ENCODE measurements at regions not wholly inside any gene's neighbourhood (a gene's known extent, or its start where the extent isn't known, plus 50 kb on each side); places are given as distances from the start of the nearest gene placed in this dataset.

DNA sequence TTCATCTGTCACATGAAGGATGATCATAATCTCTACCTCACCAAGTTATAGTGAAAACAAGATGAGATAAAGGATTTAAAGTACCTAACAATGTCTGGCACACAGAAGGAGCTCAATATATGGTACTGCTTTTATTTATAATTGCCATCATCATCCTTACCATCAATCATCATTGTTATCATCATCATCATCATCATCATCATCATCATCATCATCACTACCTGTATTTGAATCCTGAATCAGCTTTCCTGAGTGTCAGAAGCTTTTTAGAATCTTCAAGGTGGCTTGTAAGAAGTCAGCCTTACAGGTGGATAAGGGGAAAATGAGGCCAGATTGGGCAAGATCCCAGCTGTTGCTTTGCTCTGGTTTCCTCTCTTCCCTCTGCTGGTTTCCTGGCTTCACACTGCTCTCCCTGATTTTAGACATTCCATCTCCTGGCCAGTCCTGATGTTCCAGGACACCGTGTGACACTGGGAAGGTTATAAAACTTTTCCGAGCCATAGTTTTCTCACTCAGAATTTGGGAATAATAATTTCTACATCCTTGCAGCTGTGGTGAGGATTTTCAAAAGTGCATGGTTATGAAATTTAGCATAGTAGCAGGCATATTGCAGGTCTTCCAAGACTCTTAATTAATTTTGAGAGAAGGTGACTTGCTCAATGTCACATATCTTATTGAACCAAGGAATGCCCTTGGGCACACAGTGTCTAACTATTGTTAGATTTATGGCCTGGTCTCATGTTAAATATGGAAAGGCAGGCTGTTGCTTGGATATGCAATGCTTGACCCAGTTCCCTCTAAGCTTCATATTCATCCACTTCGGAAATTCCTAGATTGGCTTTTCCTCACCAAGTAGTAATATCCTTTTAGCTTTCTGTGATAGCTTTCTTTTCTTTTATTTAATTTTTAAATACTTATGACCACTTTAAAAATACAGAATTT lies 160.7 kb downstream of the TMEM38B start:
- DNase-seq (ENCODE audit: insufficient read length, low spot score) (no peak), FAIRE-seq (no peak)
- TF ChIP-seq, protein P1, sequence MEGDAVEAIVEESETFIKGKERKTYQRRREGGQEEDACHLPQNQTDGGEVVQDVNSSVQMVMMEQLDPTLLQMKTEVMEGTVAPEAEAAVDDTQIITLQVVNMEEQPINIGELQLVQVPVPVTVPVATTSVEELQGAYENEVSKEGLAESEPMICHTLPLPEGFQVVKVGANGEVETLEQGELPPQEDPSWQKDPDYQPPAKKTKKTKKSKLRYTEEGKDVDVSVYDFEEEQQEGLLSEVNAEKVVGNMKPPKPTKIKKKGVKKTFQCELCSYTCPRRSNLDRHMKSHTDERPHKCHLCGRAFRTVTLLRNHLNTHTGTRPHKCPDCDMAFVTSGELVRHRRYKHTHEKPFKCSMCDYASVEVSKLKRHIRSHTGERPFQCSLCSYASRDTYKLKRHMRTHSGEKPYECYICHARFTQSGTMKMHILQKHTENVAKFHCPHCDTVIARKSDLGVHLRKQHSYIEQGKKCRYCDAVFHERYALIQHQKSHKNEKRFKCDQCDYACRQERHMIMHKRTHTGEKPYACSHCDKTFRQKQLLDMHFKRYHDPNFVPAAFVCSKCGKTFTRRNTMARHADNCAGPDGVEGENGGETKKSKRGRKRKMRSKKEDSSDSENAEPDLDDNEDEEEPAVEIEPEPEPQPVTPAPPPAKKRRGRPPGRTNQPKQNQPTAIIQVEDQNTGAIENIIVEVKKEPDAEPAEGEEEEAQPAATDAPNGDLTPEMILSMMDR (IDR thresholded peaks at IDR 0.05; ENCODE audit: insufficient read depth, missing control alignments) = no peak

DNA sequence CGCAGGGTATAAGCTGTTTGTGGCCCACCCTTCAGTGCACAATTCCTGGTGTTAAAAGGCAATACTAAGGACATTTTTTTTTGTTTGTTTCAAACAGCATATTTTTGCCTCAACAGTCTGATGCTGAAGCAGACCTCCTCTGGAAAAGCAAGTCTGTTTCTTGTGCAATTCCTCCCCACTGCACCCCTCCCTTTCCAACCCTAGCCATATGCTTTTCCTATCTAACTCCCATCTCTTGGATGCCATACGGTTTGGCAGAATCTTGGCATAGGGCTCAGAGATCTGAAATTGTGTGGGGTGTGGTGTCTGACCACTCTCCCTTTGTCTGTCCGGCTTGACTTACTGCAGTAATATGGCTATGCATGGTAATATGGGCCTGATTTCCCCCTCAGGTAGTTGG lies 161.6 kb downstream of the TMEM38B start:
- TF ChIP-seq, protein P1 (IDR thresholded peaks at IDR 0.05; ENCODE audit: insufficient read depth, missing control alignments) = no peak
- no peak for FAIRE-seq

DNA sequence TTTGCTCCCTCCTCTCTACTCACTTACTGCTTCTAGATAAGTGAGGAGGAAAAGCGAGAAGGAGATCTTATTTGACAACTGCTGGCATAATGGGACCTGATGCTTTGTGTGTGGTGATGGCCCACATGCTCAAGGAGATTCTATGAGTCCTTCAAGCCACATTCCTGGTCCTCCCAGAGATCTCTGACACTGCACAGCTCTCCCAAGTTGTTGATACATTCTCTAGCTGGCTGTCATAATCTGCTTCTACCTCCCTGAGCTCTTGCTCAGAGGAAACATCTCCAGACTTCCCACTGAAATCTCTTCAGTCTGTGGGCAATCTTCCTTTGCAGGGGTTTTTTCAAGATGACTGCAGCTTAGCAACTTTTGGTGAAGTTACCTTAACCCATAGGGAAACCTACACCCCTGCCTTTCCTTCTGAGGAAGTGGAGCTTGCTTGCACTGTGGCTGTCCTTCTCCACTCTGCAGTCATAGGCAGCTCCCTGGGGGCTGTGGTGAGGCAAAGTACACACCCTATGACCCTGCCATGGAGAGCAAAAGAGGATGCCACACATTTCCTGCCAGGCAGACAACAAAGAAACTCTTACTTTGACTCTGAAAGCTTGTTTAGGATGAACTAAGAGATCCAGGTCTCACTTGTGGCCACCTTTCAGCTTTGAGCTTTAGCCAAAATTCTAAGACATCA lies 163.8 kb downstream of the TMEM38B start:
- DNase-seq (ENCODE audit: insufficient read length, low spot score) = no peak
- TF ChIP-seq, protein P1 (IDR thresholded peaks at IDR 0.05; ENCODE audit: insufficient read depth, missing control alignments) = no peak
- no peak for FAIRE-seq

More for the DNA sequence above, 161.6 kb downstream of the TMEM38B start:
- no peak for DNase-seq (ENCODE audit: insufficient read length, low spot score)

- DNase-seq (ENCODE audit: insufficient read length, low spot score) = no peak
- TF ChIP-seq, protein P1 (IDR thresholded peaks at IDR 0.05; ENCODE audit: insufficient read depth, missing control alignments) = no peak
- no peak for FAIRE-seq
Measured at GRCh38 chr9:105858877-105859276, 164.5 kb downstream of the TMEM38B start.

- TF ChIP-seq, protein P1 (IDR thresholded peaks at IDR 0.05; ENCODE audit: insufficient read depth, missing control alignments) = no peak
Measured at GRCh38 chr9:105859428-105860091, 165.2 kb downstream of the TMEM38B start.

GRCh38 chr9:105860516-105860915 lies 166.2 kb downstream of the TMEM38B start:
- no peak for DNase-seq (ENCODE audit: insufficient read length, low spot score)
- FAIRE-seq = no peak
- TF ChIP-seq, protein P1 (IDR thresholded peaks at IDR 0.05; ENCODE audit: insufficient read depth, missing control alignments) = no peak

More at GRCh38 chr9:105859428-105860091, 165.2 kb downstream of the TMEM38B start:
- FAIRE-seq = no peak
- DNase-seq (ENCODE audit: insufficient read length, low spot score) = no peak
